Pancreas (tissue), 10 donors: ENCODE measurements at regions not wholly inside any gene's neighbourhood (a gene's known extent, or its start where the extent isn't known, plus 50 kb on each side); places are given as distances from the start of the nearest gene placed in this dataset.

Source experiments
- ATAC-seq, 4 donors: fragments of 200-7000 bp; cut with Tn5 transposase; one replicate each; pipeline versions ENCODE4 v1.8.0 to v1.9.1; 2020; ENCODE audit warnings: mild to moderate bottlenecking in 4 of 4, moderate library complexity in 4 of 4
- DNase-seq, 6 donors: peaks; one replicate each; pipeline ENCODE4 v3.0.0-alpha.2; 2020
- FAIRE-seq: peaks from 2 replicates; lab custom pipeline; 2012; peaks lifted over from hg19 to GRCh38; lab: Jason Lieb, UNC
- H3K27ac ChIP-seq, 4 donors: fragments of 200-600 bp; sonication (generic); 1 replicate in 3 of 4; 2 replicates in 1 of 4; pipeline versions ENCODE4 v1.5.0 to v1.8.0; 2020
- H3K27me3 ChIP-seq, 4 donors: fragments of 200-600 bp; one replicate each; pipeline ENCODE4 v1.8.0; 2021
- H3K36me3 ChIP-seq, 3 donors: fragments of 200-600 bp; sonication (generic) in 1 of 3; one replicate each; pipeline versions ENCODE4 v1.5.0 to v1.8.0; 2020 to 2021
- H3K4me1 ChIP-seq, 3 donors: fragments of 200-600 bp; one replicate each; pipeline ENCODE4 v1.8.0; 2021
- H3K4me3 ChIP-seq, 4 donors: fragments of 200-600 bp; sonication (generic) in 2 of 4; one replicate each; pipeline versions ENCODE4 v1.5.0 to v1.8.0; 2020 to 2021
- H3K9me3 ChIP-seq, 4 donors: fragments of 200-600 bp; one replicate each; pipeline ENCODE4 v1.8.0; 2021
- CTCF ChIP-seq, 4 donors: fragments of 200-600 bp; sonication (generic) in 3 of 4; IDR thresholded peaks; one replicate each; pipeline versions ENCODE4 v1.5.0 to v1.8.0; 2021; ENCODE audit warnings: antibody characterized with exemption in 4 of 4
- WGBS, 2 donors: extraction: QIAGEN DNeasy Blood & Tissue Kit; methylation state at CpG; one replicate each; pipeline ENCODE4 v1.1.7; 2013; 5-methylcytosine and 5-hydroxymethylcytosine counted together
- intact Hi-C, 3 donors: fragments of 100-400 bp; cut with DNase I; formaldehyde crosslinking; loops; one replicate each; pipeline versions ENCODE4 v1.11.1 to v1.14.2; 2022
- donor health status: healthy with polysubstance abuse.
- donor health status: DM: no; HTN: no; CAD: no; lungs with moderate emphysema.
- donor health status: DM: no; HTN: no; CAD: no.
- donor health status: control.
- donor health status: control.
- donor health status: Bipolar disorder and iron deficiency.
- donor health status: DM: yes; HTN: yes; CAD: no.
- donor health status: DM: no; HTN: no; CAD: no.
- donor health status: DM: no; HTN: no; CAD: no.
- donor health status: DM: yes; HTN: yes; CAD: no.

- WGBS, 2 donors: 67 to 85% methylated on average over 12 of the region's 12 CpGs
- Histone ChIP-seq H3K9me3 (no peaks in the 10 kb centered on the region), H3K36me3 (no peaks in the 10 kb centered on the region), H3K4me1 (no peaks in the 10 kb centered on the region), H3K27ac (no peak overlapping the region), H3K27me3 (no peaks in the 10 kb centered on the region), H3K4me3 (no peak overlapping the region)
- intact Hi-C loops: no loop called here
- ATAC-seq: no peak
- DNase-seq: no peak
- no peak for TF ChIP-seq CTCF (IDR thresholded peaks at IDR 0.05)
- FAIRE-seq: no peak
Observed at GRCh38 chr6:169165561-169166300, 87.9 kb downstream of the THBS2 start.

- no peak for ATAC-seq
- WGBS, 2 donors: 64 to 73% methylated on average over 5 of the region's 5 CpGs
- intact Hi-C loops: no loop called here
- H3K27me3 ChIP-seq: no peaks in the 10 kb centered on the region
- no peak for DNase-seq
- H3K9me3 ChIP-seq: no peaks in the 10 kb centered on the region
- H3K4me1 ChIP-seq: no peaks in the 10 kb centered on the region
- no peak overlapping the region for H3K4me3 ChIP-seq
- H3K36me3 ChIP-seq: no peaks in the 10 kb centered on the region
- no peak overlapping the region for H3K27ac ChIP-seq
- TF ChIP-seq CTCF (IDR thresholded peaks at IDR 0.05): no peak
- FAIRE-seq: no peak
Observed at GRCh38 chr6:169164986-169165385, 88.7 kb downstream of the THBS2 start.

GRCh38 chr6:169164451-169164850 lies 89.2 kb downstream of the THBS2 start:
- WGBS, 2 donors: 90 to 91% methylated on average over 5 of the region's 5 CpGs
- no peaks in the 10 kb centered on the region for H3K36me3 ChIP-seq
- no peak for ATAC-seq
- DNase-seq: no peak
- H3K27me3 ChIP-seq: no peaks in the 10 kb centered on the region
- no peak overlapping the region for H3K4me3 ChIP-seq
- no peaks in the 10 kb centered on the region for H3K9me3 ChIP-seq
- intact Hi-C loops: no loop called here
- FAIRE-seq: no peak
- H3K4me1 ChIP-seq: no peaks in the 10 kb centered on the region
- H3K27ac ChIP-seq: no peak overlapping the region
- no peak for TF ChIP-seq CTCF (IDR thresholded peaks at IDR 0.05)

GRCh38 chr6:169163411-169163901 lies 90.2 kb downstream of the THBS2 start:
- Histone ChIP-seq H3K4me1 (no peaks in the 10 kb centered on the region), H3K9me3 (no peaks in the 10 kb centered on the region), H3K36me3 (no peaks in the 10 kb centered on the region), H3K27me3 (no peaks in the 10 kb centered on the region), H3K27ac (no peak overlapping the region), H3K4me3 (no peak overlapping the region)
- intact Hi-C loops: no loop called here
- ATAC-seq (no peak), DNase-seq (no peak), FAIRE-seq (no peak)
- no peak for TF ChIP-seq CTCF (IDR thresholded peaks at IDR 0.05)
- WGBS, 2 donors: 78 to 89% methylated on average over 4 of the region's 4 CpGs

- no peaks in the 10 kb centered on the region for H3K9me3 ChIP-seq
- FAIRE-seq: no peak
- ATAC-seq: peak in 3 of 4 donors; percentile 30 to 64 (median 64)
- 72 to 79% methylated on average over 12 of the region's 12 CpGs for WGBS, 2 donors
- no peaks in the 10 kb centered on the region for H3K36me3 ChIP-seq
- H3K27me3 ChIP-seq: no peaks in the 10 kb centered on the region
- H3K4me1 ChIP-seq: no peaks in the 10 kb centered on the region
- no peak for TF ChIP-seq CTCF (IDR thresholded peaks at IDR 0.05)
- no peak for DNase-seq
- H3K27ac ChIP-seq: no peak overlapping the region
- intact Hi-C loops: no loop called here
- H3K4me3 ChIP-seq: no peak overlapping the region
Observed at GRCh38 chr6:169162752-169163407, 90.8 kb downstream of the THBS2 start.
